Panc1 (cell line): ENCODE measurements at regions not wholly inside any gene's neighbourhood (a gene's known extent, or its start where the extent isn't known, plus 50 kb on each side); places are given as distances from the start of the nearest gene placed in this dataset.

Experiments used
- CTCF ChIP-seq: fragments of 450-650 bp; IDR thresholded peaks from 2 replicates; pipeline ENCODE4 v1.5.1; 2017; ENCODE audit warnings: mild to moderate bottlenecking
- REST ChIP-seq, 2 experiments: IDR thresholded peaks; 2 replicates each; pipeline ENCODE4 v1.6.1; 2011 to 2012; ENCODE audit warnings: low read depth in 2 of 2, control low read depth in 1 of 2, low read length in 1 of 2, mild to moderate bottlenecking in 1 of 2, moderate library complexity in 1 of 2; ENCODE audit not compliant: insufficient read depth in 1 of 2

GRCh38 chr22:22836635-22837034 lies 51.0 kb upstream of the IGLL5 start:
- TF ChIP-seq CTCF (no peak), REST (IDR thresholded peaks at IDR 0.05; ENCODE audit: insufficient read depth in 1 of 2, low read depth in 2 of 2, low read length in 1 of 2) (no peak)
